CD4-positive, alpha-beta memory T cell (primary cell): ENCODE measurements at regions not wholly inside any gene's neighbourhood (a gene's known extent, or its start where the extent isn't known, plus 50 kb on each side); places are given as distances from the start of the nearest gene placed in this dataset.
"Not testable (repeated sequence)": the region's sequence is repeated elsewhere in the genome, so short reads cannot be mapped to it uniquely, and the experiment has no call there.

ENCODE experiments used
- CTCF ChIA-PET: fragments of 350-600 bp; sonication (Branson Sonifier 250); formaldehyde crosslinking; loops from one replicate; lab custom pipeline; 2021; ENCODE audit warnings: inconsistent platforms; ENCODE audit not compliant: partially characterized antibody; lab: Charles Lee
- POLR2A ChIA-PET: fragments of 350-600 bp; sonication (Branson Sonifier 250); formaldehyde crosslinking; loops from one replicate; lab custom pipeline; 2021; ENCODE audit not compliant: partially characterized antibody; lab: Charles Lee
- DNase-seq, 5 donors: peaks; one replicate each; pipeline versions ENCODE4 v3.0.0 to v3.0.0-alpha.2; 2020 to 2022; ENCODE audit warnings: mixed read lengths in 1 of 5
- H3K27ac ChIP-seq: one replicate; pipeline ENCODE4 v1.7.0; 2013; ENCODE audit warnings: low read depth, low read length
- H3K27me3 ChIP-seq: 2 replicates; pipeline ENCODE4 v1.7.0; 2013; ENCODE audit warnings: mild to moderate bottlenecking, low read length, moderate library complexity; ENCODE audit not compliant: insufficient read depth
- H3K36me3 ChIP-seq: 2 replicates; pipeline ENCODE4 v1.7.0; 2013; ENCODE audit warnings: mild to moderate bottlenecking, low read length, moderate library complexity; ENCODE audit not compliant: insufficient read depth
- H3K4me1 ChIP-seq: 2 replicates; pipeline ENCODE4 v1.7.0; 2013; ENCODE audit warnings: mild to moderate bottlenecking, low read length, moderate library complexity; ENCODE audit not compliant: insufficient read depth
- H3K4me3 ChIP-seq, 2 donors: one replicate each; pipeline ENCODE4 v1.7.0; 2013; ENCODE audit warnings: low read length in 2 of 2, mild to moderate bottlenecking in 1 of 2
- H3K9me3 ChIP-seq, 2 donors: one replicate each; pipeline ENCODE4 v1.7.0; 2013; ENCODE audit warnings: low read length in 2 of 2, control low read depth in 1 of 2; ENCODE audit not compliant: control insufficient read depth in 1 of 2
- H3K27ac Mint-ChIP-seq, 7 donors: one replicate each; pipeline ENCODE4 v1.8.0; 2020 to 2021; ENCODE audit warnings: mixed read lengths in 7 of 7, mild to moderate bottlenecking in 6 of 7, inconsistent platforms in 3 of 7, moderate library complexity in 3 of 7
- H3K27me3 Mint-ChIP-seq, 2 donors: one replicate each; pipeline ENCODE4 v1.8.0; 2020 to 2021; ENCODE audit warnings: mixed read lengths in 2 of 2
- H3K36me3 Mint-ChIP-seq, 2 donors: one replicate each; pipeline ENCODE4 v1.8.0; 2020 to 2021; ENCODE audit warnings: mixed read lengths in 2 of 2, inconsistent platforms in 1 of 2, mild to moderate bottlenecking in 1 of 2
- H3K4me1 Mint-ChIP-seq, 4 donors: one replicate each; pipeline ENCODE4 v1.8.0; 2020 to 2021; ENCODE audit warnings: mixed read lengths in 4 of 4, mild to moderate bottlenecking in 1 of 4
- H3K4me3 Mint-ChIP-seq, 8 donors: one replicate each; pipeline ENCODE4 v1.8.0; 2020 to 2021; ENCODE audit warnings: mixed read lengths in 8 of 8, mild to moderate bottlenecking in 7 of 8, moderate library complexity in 6 of 8, inconsistent platforms in 3 of 8
- H3K9me3 Mint-ChIP-seq, 8 donors: one replicate each; pipeline ENCODE4 v1.8.0; 2020 to 2021; ENCODE audit warnings: mixed read lengths in 8 of 8, mild to moderate bottlenecking in 5 of 8, inconsistent platforms in 3 of 8, moderate library complexity in 1 of 8
- intact Hi-C: fragments of 100-400 bp; cut with micrococcal nuclease; formaldehyde crosslinking; loops from one replicate; pipeline ENCODE4 v1.15.1; 2023

DNA sequence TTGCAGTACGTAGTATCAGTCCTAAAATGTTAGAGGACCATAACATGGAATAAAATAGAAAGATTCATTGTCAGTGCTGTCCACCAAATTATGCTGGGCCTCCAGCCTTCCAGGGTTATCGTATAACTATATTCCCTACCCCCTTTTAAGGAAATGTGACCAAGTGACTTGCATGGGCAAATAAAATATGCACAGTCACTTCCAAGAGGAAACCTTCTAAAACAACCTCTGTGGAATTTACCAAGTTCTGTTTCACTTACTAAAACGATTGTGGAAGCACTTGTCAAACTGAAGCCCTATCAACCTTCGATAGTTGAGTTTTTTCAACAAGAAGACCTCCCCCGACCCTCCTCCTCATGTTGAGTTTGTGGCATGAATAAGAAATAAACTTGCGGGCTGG is 345.4 kb upstream of the C16orf82 start:
- CTCF ChIA-PET = no interaction called here
- Mint-ChIP-seq H3K27me3 (peaks cover 1% of the 10 kb centered on the region in 2 donors), H3K9me3 (peaks cover 0 to 7% (median 0%) of the 10 kb centered on the region in 8 donors), H3K4me3 (no peak overlapping the region), H3K36me3 (no peaks in the 10 kb centered on the region), H3K4me1 (no peaks in the 10 kb centered on the region), H3K27ac (no peak overlapping the region)
- intact Hi-C loops = no loop called here
- Histone ChIP-seq H3K4me3 (no peak overlapping the region), H3K36me3 (no peaks in the 10 kb centered on the region), H3K27me3 (no peaks in the 10 kb centered on the region), H3K27ac (no peak overlapping the region), H3K4me1 (no peaks in the 10 kb centered on the region), H3K9me3 (no peaks in the 10 kb centered on the region)
- POLR2A ChIA-PET = no interaction called here
- DNase-seq = no peak

DNA sequence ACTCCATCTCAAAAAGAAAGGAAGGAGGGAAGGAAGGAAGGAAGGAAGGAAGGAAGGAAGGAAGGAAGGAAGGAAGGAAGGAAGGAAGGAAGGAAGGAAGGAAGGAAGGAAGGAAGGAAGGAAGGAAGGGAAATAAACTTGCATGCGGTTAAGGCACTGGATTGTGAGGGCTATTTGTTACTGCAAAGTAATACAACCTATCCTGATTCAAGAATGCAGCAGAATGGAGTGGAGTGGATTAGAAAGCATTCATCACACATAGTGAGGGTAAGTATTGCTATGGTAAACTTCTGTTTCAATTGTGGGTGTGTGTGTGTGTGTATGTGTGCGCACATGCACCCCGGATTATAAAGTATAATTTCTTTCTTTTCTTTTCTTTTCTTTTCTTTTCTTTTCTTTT is 344.8 kb upstream of the C16orf82 start:
- POLR2A ChIA-PET, H3K4me3 Mint-ChIP-seq: not testable (repeated sequence)

DNA sequence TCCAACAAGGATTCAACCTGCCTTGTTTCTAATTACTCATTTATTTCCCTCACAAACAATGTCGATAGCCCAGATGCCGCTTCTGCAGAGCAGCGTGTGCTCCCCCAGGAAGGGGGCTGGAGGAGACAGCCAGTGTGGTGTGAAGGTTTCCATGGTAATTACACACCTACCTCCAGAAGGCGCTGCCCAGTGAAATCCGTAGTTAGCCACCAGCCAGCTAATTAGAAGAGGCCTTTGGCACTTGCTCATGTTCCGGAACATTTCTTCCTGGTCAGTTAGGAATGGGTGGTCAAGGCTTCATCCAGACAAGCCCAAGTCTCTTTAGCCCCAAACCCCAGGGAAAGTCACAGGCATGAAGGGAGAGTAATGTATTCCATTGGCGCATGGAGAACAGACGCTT is 342.5 kb upstream of the C16orf82 start:
- no peaks in the 10 kb centered on the region for H3K27me3 ChIP-seq
- no peaks in the 10 kb centered on the region for H3K36me3 Mint-ChIP-seq
- CTCF ChIA-PET = no interaction called here
- H3K4me3 Mint-ChIP-seq = no peak overlapping the region
- H3K36me3 ChIP-seq = no peaks in the 10 kb centered on the region
- H3K4me3 ChIP-seq = no peak overlapping the region
- no peaks in the 10 kb centered on the region for H3K4me1 Mint-ChIP-seq
- POLR2A ChIA-PET = no interaction called here
- peaks cover 0 to 7% (median 0%) of the 10 kb centered on the region in 8 donors for H3K9me3 Mint-ChIP-seq
- no peaks in the 10 kb centered on the region for H3K4me1 ChIP-seq
- no peak overlapping the region for H3K27ac Mint-ChIP-seq
- intact Hi-C loops = no loop called here
- H3K27ac ChIP-seq = no peak overlapping the region
- H3K9me3 ChIP-seq = no peaks in the 10 kb centered on the region
- no peak for DNase-seq
- H3K27me3 Mint-ChIP-seq = peaks cover 0 to 2% of the 10 kb centered on the region in 2 donors

More for the DNA sequence above, 344.8 kb upstream of the C16orf82 start:
- H3K4me1 ChIP-seq, H3K27ac Mint-ChIP-seq, H3K27me3 ChIP-seq, DNase-seq, H3K27ac ChIP-seq, H3K9me3 Mint-ChIP-seq, H3K4me3 ChIP-seq, H3K36me3 Mint-ChIP-seq, CTCF ChIA-PET, H3K4me1 Mint-ChIP-seq, intact Hi-C loops, H3K36me3 ChIP-seq, H3K27me3 Mint-ChIP-seq, H3K9me3 ChIP-seq: not testable (repeated sequence)

DNA sequence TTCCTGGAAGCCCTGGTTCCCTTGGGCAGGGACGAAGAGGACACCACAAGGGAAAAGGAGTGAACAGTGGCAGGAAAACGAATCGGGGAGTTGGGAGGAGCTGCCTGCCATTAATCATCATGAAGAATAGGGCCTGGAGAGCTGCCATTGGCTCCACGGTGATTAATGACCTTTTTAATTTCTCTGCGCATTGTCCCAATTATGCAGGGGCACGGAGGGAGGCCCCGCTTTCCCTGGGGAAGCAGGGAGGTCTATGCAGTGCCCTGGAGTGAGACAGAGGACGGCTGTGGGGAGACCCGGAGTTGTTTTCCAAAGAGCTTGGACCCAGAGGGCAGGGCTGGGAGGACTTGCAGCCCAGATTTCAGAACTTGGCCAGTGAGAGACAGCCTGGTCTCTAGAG is 338.9 kb upstream of the C16orf82 start:
- Mint-ChIP-seq H3K36me3 (no peaks in the 10 kb centered on the region), H3K4me3 (no peak overlapping the region), H3K4me1 (no peaks in the 10 kb centered on the region), H3K9me3 (peaks cover 0 to 4% (median 0%) of the 10 kb centered on the region in 8 donors), H3K27me3 (peaks cover 2 to 3% of the 10 kb centered on the region in 2 donors), H3K27ac (no peak overlapping the region)
- POLR2A ChIA-PET = no interaction called here
- CTCF ChIA-PET = no interaction called here
- Histone ChIP-seq H3K4me3 (no peak overlapping the region), H3K27ac (no peak overlapping the region), H3K36me3 (no peaks in the 10 kb centered on the region), H3K4me1 (no peaks in the 10 kb centered on the region), H3K27me3 (no peaks in the 10 kb centered on the region), H3K9me3 (no peaks in the 10 kb centered on the region)
- no peak for DNase-seq
- intact Hi-C loops = no loop called here

DNA sequence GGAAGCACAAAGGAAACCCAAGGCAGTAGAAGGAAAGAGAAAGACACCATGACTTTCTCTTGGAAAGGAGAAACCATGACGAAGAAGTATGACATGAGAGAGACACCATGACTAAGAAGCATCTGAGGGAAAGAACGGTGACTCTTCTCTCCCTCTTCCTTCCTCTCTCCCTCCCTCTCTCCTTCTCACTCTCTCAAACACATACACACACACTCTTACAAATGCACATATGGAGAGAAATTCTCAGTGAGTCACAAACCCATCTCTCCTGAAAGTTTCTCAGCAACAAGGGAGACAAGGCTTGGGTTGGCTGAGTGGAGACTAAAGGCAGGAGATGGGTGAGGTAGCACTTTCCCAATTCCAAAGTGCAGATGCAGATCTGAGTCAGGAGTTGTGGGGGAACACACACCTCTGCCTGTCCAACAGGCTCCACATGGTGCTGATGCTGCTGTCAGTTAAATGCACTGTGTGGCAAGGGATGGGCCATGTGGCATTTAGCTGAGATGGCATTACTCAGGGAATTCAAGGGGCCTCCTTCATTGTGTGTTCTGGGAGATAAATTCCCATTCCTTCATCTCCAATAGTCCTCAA is 336.7 kb upstream of the C16orf82 start:
- POLR2A ChIA-PET = no interaction called here
- no peak overlapping the region for H3K4me3 Mint-ChIP-seq
- H3K36me3 Mint-ChIP-seq = no peaks in the 10 kb centered on the region
- no peaks in the 10 kb centered on the region for H3K4me1 Mint-ChIP-seq
- peak overlapping the region in 1 of 7 donors; percentile 31 for H3K27ac Mint-ChIP-seq
- peaks cover 0 to 1% (median 0%) of the 10 kb centered on the region in 8 donors for H3K9me3 Mint-ChIP-seq
- Histone ChIP-seq H3K4me1 (no peaks in the 10 kb centered on the region), H3K36me3 (no peaks in the 10 kb centered on the region), H3K9me3 (no peaks in the 10 kb centered on the region), H3K27me3 (no peaks in the 10 kb centered on the region), H3K4me3 (no peak overlapping the region), H3K27ac (no peak overlapping the region)
- DNase-seq = no peak
- intact Hi-C loops = no loop called here
- peaks cover 2 to 3% of the 10 kb centered on the region in 2 donors for H3K27me3 Mint-ChIP-seq
- CTCF ChIA-PET = no interaction called here

DNA sequence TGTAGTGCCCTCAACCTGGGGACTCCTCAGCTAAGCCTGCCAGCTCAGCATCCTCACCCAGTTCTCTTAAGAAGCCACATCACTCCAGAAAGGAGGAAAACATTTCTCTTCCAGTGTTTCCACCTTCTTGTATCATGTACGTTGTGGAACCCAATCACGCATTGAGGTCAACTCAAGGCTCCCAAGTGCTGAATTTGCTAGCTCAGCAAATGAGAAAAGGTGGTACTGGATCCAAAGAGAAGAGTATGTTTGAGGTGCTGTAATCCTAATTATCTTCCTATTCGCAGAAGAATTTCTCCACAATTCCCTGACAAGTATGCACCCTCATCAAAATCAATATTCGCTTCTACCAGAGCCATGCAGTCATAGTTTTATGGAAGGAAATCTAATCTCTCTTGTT is 335.0 kb upstream of the C16orf82 start:
- intact Hi-C loops = no loop called here
- Mint-ChIP-seq H3K36me3 (no peaks in the 10 kb centered on the region), H3K4me3 (no peak overlapping the region)

DNA sequence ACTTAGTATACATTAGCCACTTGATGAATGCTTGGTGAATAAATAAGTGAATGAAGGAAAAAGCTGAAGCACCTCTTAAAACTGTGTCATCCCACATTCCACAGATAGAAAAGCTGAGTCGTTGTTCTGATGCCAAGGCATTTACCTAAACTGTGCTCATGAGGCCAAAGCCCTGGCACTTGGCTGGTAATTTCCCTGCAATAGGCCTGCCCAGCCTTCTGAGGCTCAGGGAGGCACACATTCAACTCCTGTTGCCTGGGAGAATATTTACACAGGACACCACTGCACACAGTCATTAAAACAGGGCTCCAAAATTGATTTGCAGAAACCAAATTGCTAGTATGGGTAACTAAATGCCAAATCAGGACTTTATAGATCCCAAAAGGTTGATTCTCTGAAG is 333.0 kb upstream of the C16orf82 start:
- DNase-seq = no peak
- no peaks in the 10 kb centered on the region for H3K36me3 ChIP-seq
- H3K27me3 ChIP-seq = no peaks in the 10 kb centered on the region
- H3K4me3 ChIP-seq = no peak overlapping the region
- no peaks in the 10 kb centered on the region for H3K4me1 ChIP-seq
- Mint-ChIP-seq H3K4me1 (no peaks in the 10 kb centered on the region), H3K27me3 (peaks cover 6 to 7% of the 10 kb centered on the region in 2 donors), H3K36me3 (no peaks in the 10 kb centered on the region), H3K4me3 (no peak overlapping the region), H3K9me3 (no peaks in the 10 kb centered on the region), H3K27ac (no peak overlapping the region)
- CTCF ChIA-PET = no interaction called here
- intact Hi-C loops = no loop called here
- no peaks in the 10 kb centered on the region for H3K9me3 ChIP-seq
- POLR2A ChIA-PET = no interaction called here
- H3K27ac ChIP-seq = no peak overlapping the region

More for the DNA sequence above, 335.0 kb upstream of the C16orf82 start:
- Histone ChIP-seq H3K27ac (no peak overlapping the region), H3K36me3 (no peaks in the 10 kb centered on the region), H3K4me3 (no peak overlapping the region), H3K27me3 (no peaks in the 10 kb centered on the region), H3K9me3 (no peaks in the 10 kb centered on the region), H3K4me1 (no peaks in the 10 kb centered on the region)
- H3K27me3 Mint-ChIP-seq = peaks cover 3 to 6% of the 10 kb centered on the region in 2 donors
- CTCF ChIA-PET = no interaction called here
- no peak for DNase-seq
- POLR2A ChIA-PET = no interaction called here
- H3K9me3 Mint-ChIP-seq = peaks cover 0 to 1% (median 0%) of the 10 kb centered on the region in 8 donors
- H3K27ac Mint-ChIP-seq = no peak overlapping the region
- no peaks in the 10 kb centered on the region for H3K4me1 Mint-ChIP-seq
